Erythroblast (primary cell): ENCODE measurements at regions not wholly inside any gene's neighbourhood (a gene's known extent, or its start where the extent isn't known, plus 50 kb on each side); places are given as distances from the start of the nearest gene placed in this dataset.

Experiments
- GATA1 ChIP-seq: IDR thresholded peaks from 2 replicates; pipeline ENCODE4 v1.6.1; 2011; ENCODE audit warnings: low read depth, mild to moderate bottlenecking, control low read depth, low read length, moderate library complexity
- POLR2A ChIP-seq: IDR thresholded peaks from 2 replicates; pipeline ENCODE4 v1.6.1; 2011; ENCODE audit warnings: mild to moderate bottlenecking, low read length

DNA sequence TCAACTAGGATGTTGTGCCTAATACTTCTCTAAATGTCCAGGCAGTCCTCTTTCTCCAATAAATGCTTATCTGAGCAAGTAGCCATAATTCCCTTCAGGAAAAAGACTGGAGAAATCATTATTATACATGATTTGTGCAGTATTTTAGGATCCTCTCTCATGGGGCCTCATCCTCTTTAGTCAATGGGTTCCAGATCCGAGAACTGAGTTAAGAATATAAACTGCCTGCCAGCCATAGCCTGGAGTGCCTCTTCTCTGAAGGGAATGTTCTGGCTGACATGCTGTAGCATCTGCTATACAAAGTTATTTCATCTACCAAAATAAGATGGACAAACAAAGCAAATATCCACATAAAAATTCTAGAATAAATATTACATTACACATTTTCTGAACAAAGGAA is 334.0 kb upstream of the PRMT6 start:
- TF ChIP-seq POLR2A: no peak
- no peak for TF ChIP-seq GATA1
